Activated CD4-positive, alpha-beta T cell treated with anti-CD3 and anti-CD28 coated beads, Interleukin-10, Interleukin-2, amounts not matched to agents 100 ng/mL and 50 ng/mL, durations not matched to agents 16 hours and 8 hours (primary cell): ENCODE measurements at regions not wholly inside any gene's neighbourhood (a gene's known extent, or its start where the extent isn't known, plus 50 kb on each side); places are given as distances from the start of the nearest gene placed in this dataset.
"Not testable (repeated sequence)": the region's sequence is repeated elsewhere in the genome, so short reads cannot be mapped to it uniquely, and the experiment has no call there.

Source experiments
- DNase-seq: peaks from one replicate; pipeline ENCODE4 v3.0.0-alpha.2; 2020

GRCh38 chr5:174828804-174829510 is 104.6 kb downstream of the MSX2 start:
- no peak for DNase-seq

- no peak for DNase-seq
Measured at GRCh38 chr5:174827558-174827957, 103.2 kb downstream of the MSX2 start.

GRCh38 chr5:174825587-174825986 is 101.2 kb downstream of the MSX2 start:
- DNase-seq: no peak

- DNase-seq: no peak
Measured at GRCh38 chr5:174818430-174818829, 94.0 kb downstream of the MSX2 start.

- DNase-seq: no peak
Measured at GRCh38 chr5:174817610-174818009, 93.2 kb downstream of the MSX2 start.

GRCh38 chr5:174816858-174817257 is 92.5 kb downstream of the MSX2 start:
- DNase-seq: no peak

GRCh38 chr5:174811438-174811837 is 87.1 kb downstream of the MSX2 start:
- no peak for DNase-seq

- DNase-seq: no peak
Measured at GRCh38 chr5:174810796-174811195, 86.4 kb downstream of the MSX2 start.

- DNase-seq: no peak
Measured at GRCh38 chr5:174807471-174807870, 83.1 kb downstream of the MSX2 start.

- no peak for DNase-seq
Measured at GRCh38 chr5:174806729-174807128, 82.3 kb downstream of the MSX2 start.

- no peak for DNase-seq
Measured at GRCh38 chr5:174801798-174802197, 77.4 kb downstream of the MSX2 start.

GRCh38 chr5:174800435-174800834 is 76.1 kb downstream of the MSX2 start:
- no peak for DNase-seq

GRCh38 chr5:174799121-174799520 is 74.7 kb downstream of the MSX2 start:
- no peak for DNase-seq

- DNase-seq: no peak
Measured at GRCh38 chr5:174798551-174798951, 74.2 kb downstream of the MSX2 start.

GRCh38 chr5:174796711-174797192 is 72.4 kb downstream of the MSX2 start:
- DNase-seq: no peak

- no peak for DNase-seq
Measured at GRCh38 chr5:174794931-174795672, 70.7 kb downstream of the MSX2 start.

GRCh38 chr5:174793684-174794328 is 69.4 kb downstream of the MSX2 start:
- peak; percentile 67 for DNase-seq

- no peak for DNase-seq
Measured at GRCh38 chr5:174793076-174793475, 68.7 kb downstream of the MSX2 start.

GRCh38 chr5:174792265-174792664 is 67.9 kb downstream of the MSX2 start:
- DNase-seq: not testable (repeated sequence)

- DNase-seq: no peak
Measured at GRCh38 chr5:174790906-174791305, 66.5 kb downstream of the MSX2 start.

GRCh38 chr5:174789596-174789995 is 65.2 kb downstream of the MSX2 start:
- DNase-seq: no peak

GRCh38 chr5:174785120-174785680 is 60.8 kb downstream of the MSX2 start:
- no peak for DNase-seq
